A673 (cell line): ENCODE measurements at regions not wholly inside any gene's neighbourhood (a gene's known extent, or its start where the extent isn't known, plus 50 kb on each side); places are given as distances from the start of the nearest gene placed in this dataset.

Source experiments
- CTCF ChIP-seq: fragments of 300-800, 200-600 bp; sonication (generic); conservative IDR thresholded peaks from 2 replicates; pipeline ENCODE4 v1.5.1; 2017; ENCODE audit warnings: low read depth, mild to moderate bottlenecking, antibody characterized with exemption, low read length, moderate library complexity, mixed read lengths
- EZH2 ChIP-seq: fragments of 200-600 bp; sonication (generic); IDR thresholded peaks from 2 replicates; pipeline ENCODE4 v1.6.1; 2017; ENCODE audit warnings: borderline replicate concordance, low read depth, mild to moderate bottlenecking, mixed read lengths, antibody characterized with exemption, low read length; ENCODE audit not compliant: poor library complexity, severe bottlenecking

GRCh38 chr20:52096117-52096516 lies 95.5 kb downstream of the ZFP64 start:
- TF ChIP-seq CTCF (no peak), EZH2 (no peak)
